ENCODE measurements at regions not wholly inside any gene's neighbourhood (a gene's known extent, or its start where the extent isn't known, plus 50 kb on each side); places are given as distances from the start of the nearest gene placed in this dataset.
"Not testable (repeated sequence)": the region's sequence is repeated elsewhere in the genome, so short reads cannot be mapped to it uniquely, and the experiment has no call there.

DNA sequence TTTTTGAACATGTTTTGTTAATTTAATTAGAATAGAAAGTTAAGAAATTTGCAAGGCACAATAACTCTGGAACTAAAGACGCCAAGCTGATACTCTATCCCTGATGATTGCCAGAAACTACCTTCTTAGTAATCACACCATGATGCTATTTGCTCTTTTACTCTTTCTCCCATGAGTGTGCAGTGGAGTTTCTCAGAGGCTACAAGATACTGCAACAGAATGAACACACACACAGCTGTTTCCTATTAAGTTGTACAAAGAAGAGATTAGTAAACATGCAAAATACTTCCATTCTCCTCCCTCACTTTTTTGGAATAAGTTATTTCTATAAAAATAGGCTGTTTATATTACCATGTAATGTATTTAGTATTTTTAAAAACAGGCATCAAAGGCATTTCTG lies 1367.5 kb downstream of the AACS start:
- no peak for DNase-seq (ENCODE audit: low read depth, low spot score)

GRCh38 chr12:126434412-126434985 lies 1369.3 kb downstream of the AACS start:
- H3K4me3 ChIP-seq (ENCODE audit: low read length) = no peak overlapping the region
- no peak for DNase-seq (ENCODE audit: low read depth, low spot score)

More for the DNA sequence above, 1367.5 kb downstream of the AACS start:
- no peak overlapping the region for H3K4me3 ChIP-seq (ENCODE audit: low read length)

- H3K4me3 ChIP-seq (ENCODE audit: low read length) = no peak overlapping the region
- no peak for DNase-seq (ENCODE audit: low read depth, low spot score)
These were observed 1370.8 kb downstream of the AACS start for GRCh38 chr12:126436041-126436440.

DNA sequence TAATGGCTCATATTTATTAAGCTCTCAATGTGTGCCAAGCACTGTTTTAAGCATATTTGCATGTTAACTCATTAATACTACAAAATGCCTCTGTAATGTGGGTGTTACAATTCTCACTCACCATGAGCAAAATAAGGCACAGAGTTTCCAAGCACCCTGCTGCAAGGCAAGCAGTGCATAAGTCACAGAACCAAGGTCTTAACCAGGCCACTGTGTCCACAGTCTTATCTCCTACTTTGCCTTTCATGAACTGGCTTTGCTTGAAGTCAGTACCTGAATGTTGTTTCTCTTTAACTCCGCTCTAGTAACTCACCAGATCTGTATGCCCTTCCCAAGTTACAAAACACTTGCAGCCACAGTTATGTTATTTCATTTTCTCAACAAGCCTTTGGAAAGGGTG lies 1372.7 kb downstream of the AACS start:
- no peak for DNase-seq (ENCODE audit: low read depth, low spot score)
- no peak overlapping the region for H3K4me3 ChIP-seq (ENCODE audit: low read length)

DNA sequence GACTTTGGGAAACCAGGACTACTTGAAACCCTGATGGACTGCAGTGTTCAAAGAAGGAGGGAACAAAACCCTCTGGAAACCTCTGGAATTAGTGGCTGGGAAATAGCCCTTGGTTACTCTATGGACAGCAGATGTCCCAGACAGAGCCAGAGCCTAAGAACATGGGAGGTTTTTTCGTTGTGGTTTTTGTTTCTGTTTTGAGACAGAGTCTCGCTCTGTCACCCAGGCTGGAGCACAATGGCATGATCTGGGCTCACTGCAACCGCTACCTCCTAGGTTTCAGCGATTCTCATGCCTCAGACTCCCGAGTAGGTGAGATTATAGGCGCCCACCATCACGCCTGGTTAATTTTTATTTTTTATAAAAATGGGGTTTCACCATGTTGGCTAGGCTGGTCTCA lies 1378.7 kb downstream of the AACS start:
- DNase-seq (ENCODE audit: low read depth, low spot score) = no peak
- H3K4me3 ChIP-seq (ENCODE audit: low read length) = no peak overlapping the region

GRCh38 chr12:126447346-126447745 lies 1382.1 kb downstream of the AACS start:
- DNase-seq (ENCODE audit: low read depth, low spot score) = no peak
- no peak overlapping the region for H3K4me3 ChIP-seq (ENCODE audit: low read length)

DNA sequence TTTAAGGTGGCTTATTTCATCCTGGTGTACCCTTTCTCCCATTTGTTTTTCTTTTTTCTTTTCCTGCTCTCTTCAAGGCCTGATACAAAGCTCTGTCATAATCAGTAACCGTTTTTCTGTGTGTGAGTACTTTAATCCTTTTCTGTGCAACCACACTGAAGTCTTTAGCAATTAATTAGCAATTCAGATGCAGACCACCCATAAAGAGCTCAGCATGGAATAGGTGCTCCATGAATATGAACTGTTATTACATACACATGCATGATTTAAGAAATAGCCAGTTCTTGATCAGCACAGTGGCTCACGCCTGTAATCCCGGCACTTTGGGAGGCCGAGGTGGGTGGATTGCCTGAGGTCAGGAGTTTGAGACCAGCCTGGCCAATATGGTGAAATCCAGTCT lies 1386.6 kb downstream of the AACS start:
- H3K4me3 ChIP-seq (ENCODE audit: low read length) = no peak overlapping the region
- no peak for DNase-seq (ENCODE audit: low read depth, low spot score)

DNA sequence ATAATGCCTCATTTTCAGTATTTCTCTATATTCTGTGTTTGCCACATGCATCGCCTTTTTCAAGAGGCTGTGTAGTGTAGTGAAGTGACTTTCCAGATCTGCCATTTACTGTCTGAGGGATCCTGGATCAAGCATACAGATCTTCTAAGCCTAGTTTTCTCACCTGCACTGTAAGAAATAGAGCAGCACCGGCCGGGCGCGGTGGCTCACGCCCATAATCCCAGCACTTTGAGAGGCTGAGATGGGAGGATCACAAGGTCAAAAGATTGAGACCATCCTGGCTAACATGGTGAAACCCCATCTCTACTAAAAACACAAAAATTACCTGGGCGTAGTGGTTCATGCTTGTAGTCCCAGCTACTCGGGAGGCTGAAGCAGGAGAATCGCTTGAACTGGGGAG lies 1387.5 kb downstream of the AACS start:
- not testable (repeated sequence) for H3K4me3 ChIP-seq (ENCODE audit: low read length); DNase-seq (ENCODE audit: low read depth, low spot score)

DNA sequence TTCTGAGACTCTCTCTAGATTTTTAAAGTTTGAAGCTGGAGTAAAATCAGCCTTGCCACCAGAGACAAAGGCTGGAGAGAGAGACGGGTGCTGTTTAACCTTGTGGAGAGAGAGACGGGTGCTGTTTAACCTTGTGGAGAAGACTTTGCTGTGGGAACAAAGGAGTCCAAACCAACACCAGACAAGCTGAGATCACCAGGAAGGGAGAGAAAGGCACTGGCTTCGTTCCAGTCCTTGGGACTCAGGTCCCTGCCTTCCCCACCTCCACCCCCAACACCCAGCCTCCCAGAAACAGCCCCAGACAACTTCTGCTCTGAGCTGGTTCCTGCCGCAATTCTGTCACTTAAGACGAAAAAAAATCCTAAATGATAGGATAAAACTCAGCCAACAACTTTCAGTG lies 1389.3 kb downstream of the AACS start:
- H3K4me3 ChIP-seq (ENCODE audit: low read length) = no peak overlapping the region
- no peak for DNase-seq (ENCODE audit: low read depth, low spot score)

DNA sequence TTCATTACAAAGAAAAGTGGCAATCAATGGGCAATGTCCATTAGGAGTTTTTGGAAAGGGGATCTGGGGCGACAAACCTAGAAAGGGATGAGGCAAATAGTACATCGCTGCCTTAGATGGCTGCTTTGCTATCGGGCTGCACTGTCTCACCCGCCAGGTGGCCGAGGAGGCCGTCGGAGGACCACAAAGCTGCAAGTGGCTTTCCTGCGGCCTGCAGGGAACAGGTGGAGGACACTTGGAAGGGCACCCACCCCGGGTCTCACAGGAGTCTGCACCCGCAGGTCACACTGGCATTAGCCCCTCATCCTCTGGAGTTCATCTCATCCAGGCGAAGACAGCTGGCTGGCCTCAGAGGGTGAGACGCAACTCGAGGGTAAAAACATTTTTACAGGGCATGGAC lies 1392.5 kb downstream of the AACS start:
- DNase-seq (ENCODE audit: low read depth, low spot score) = no peak
- no peak overlapping the region for H3K4me3 ChIP-seq (ENCODE audit: low read length)

GRCh38 chr12:126464153-126464552 lies 1398.9 kb downstream of the AACS start:
- no peak overlapping the region for H3K4me3 ChIP-seq (ENCODE audit: low read length)
- DNase-seq (ENCODE audit: low read depth, low spot score) = no peak

DNA sequence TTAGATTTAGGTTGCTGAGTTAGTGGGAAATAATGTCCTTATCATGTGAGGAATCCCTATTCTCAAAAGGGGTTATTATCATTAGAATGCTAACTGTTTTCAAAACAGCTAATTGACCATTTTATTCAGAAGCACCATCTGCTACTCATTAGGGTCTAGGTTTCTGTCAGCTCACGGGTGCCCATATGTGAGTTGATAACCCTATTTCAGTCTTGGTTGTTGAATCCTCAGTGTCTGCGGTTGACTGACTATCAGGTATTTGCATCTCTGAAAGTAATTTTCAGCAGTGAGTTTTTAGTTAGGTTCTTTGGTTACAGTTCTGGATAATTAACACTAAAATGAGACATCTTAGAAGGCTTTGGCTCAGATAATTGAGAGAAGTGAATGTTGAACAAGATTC lies 1404.0 kb downstream of the AACS start:
- no peak overlapping the region for H3K4me3 ChIP-seq (ENCODE audit: low read length)
- DNase-seq (ENCODE audit: low read depth, low spot score) = no peak

DNA sequence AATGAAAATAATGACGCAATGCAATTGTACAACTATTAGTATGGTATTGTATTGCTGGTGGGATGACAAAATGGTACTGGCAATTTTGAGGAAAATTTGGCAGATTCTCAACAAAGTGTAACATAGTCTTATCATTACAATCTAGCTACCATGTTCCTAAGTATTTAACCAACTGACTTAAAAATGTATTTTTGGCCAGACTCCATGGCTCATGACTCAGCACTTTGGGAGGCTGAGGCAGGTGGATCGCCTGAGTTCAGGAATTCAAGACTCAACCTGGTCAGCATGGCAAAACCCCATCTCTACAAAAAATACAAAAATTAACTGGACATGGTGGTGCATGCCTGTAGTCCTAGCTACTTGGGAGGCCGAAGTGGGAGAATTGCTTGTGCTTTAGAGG lies 1409.5 kb downstream of the AACS start:
- no peak for DNase-seq (ENCODE audit: low read depth, low spot score)
- H3K4me3 ChIP-seq (ENCODE audit: low read length) = no peak overlapping the region

DNA sequence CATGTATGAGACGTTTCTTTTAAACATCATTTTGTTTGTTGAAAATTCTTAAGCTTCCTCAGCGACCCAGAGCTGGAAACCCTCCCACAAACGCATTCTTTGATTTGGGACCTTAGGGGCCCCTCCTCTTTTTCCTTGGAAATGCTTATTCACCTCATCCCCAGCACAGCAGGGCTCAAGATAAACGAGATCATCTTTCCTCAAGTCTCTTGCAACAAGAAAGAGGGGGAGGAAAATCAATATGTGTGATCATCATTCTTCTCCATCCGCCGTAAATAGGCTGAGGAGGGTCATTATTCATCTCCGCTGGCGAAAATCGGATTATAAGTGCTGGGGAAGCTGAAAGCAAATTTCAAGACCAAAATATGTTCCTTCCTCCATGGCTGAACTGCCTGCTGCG lies 1415.2 kb downstream of the AACS start:
- DNase-seq (ENCODE audit: low read depth, low spot score) = no peak
- no peak overlapping the region for H3K4me3 ChIP-seq (ENCODE audit: low read length)

GRCh38 chr12:126481688-126482087 lies 1416.5 kb downstream of the AACS start:
- H3K4me3 ChIP-seq (ENCODE audit: low read length) = no peak overlapping the region
- no peak for DNase-seq (ENCODE audit: low read depth, low spot score)

- H3K4me3 ChIP-seq (ENCODE audit: low read length) = no peak overlapping the region
These were observed 1417.1 kb downstream of the AACS start for GRCh38 chr12:126482238-126482889.

DNA sequence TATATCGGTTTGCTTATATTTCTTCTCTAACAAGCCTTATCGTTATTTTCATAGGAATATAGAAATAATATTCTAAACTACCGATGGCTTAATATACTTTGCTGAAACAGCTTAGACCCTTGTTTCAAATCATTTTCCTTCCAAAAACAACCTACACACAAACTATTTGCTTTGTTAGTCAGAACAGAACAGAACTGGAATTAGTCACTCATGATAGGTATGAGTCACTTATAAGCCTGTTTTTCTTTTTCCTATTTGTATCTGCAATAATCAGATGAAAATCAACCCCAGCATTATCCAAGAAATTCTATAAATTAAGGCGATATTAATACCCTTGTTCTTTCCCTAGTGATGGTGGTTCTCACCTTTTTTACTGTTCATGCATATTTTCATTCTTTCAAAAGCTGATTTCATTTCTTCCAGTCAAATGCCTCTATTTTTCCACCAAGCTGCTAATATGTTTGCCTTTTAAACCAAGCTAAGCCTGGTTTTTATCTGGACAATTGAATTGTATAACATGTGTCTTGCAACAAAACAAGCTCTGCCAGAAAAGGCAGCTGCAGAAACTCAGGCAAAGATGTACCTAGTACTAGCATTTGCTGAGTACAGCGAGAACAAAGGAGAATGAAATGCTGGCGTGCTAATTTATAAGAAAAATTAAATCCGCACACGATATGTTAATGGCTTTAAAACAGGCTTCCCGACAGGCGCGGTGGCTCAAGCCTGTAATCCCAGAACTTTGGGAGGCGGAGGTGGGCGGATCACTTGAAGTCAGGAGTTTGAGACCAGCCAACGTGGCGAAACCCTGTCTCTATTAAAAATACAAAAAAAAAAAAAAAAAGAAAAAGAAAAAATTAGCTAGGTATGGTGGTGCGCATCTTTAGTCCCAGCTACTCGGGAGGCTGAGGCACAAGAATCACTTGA lies 1418.2 kb downstream of the AACS start:
- DNase-seq (ENCODE audit: low read depth, low spot score) = no peak
- no peak overlapping the region for H3K4me3 ChIP-seq (ENCODE audit: low read length)

More at GRCh38 chr12:126482238-126482889, 1417.1 kb downstream of the AACS start:
- DNase-seq (ENCODE audit: low read depth, low spot score) = no peak

- no peak for DNase-seq (ENCODE audit: low read depth, low spot score)
- no peak overlapping the region for H3K4me3 ChIP-seq (ENCODE audit: low read length)
These were observed 1422.3 kb downstream of the AACS start for GRCh38 chr12:126487431-126487980.

GRCh38 chr12:126488806-126489205 lies 1423.6 kb downstream of the AACS start:
- H3K4me3 ChIP-seq (ENCODE audit: low read length) = no peak overlapping the region
- no peak for DNase-seq (ENCODE audit: low read depth, low spot score)

GRCh38 chr12:126492181-126492580 lies 1426.9 kb downstream of the AACS start:
- DNase-seq (ENCODE audit: low read depth, low spot score) = no peak
- no peak overlapping the region for H3K4me3 ChIP-seq (ENCODE audit: low read length)

Data from Jurkat, Clone E6-1 (cell line).